A549 (cell line): ENCODE measurements at regions not wholly inside any gene's neighbourhood (a gene's known extent, or its start where the extent isn't known, plus 50 kb on each side); places are given as distances from the start of the nearest gene placed in this dataset.

Experiments used
- CHD2 ChIP-seq: fragments of 150-350 bp; IDR thresholded peaks from 2 replicates; pipeline ENCODE4 v1.6.1; 2014; ENCODE audit warnings: low read length; ENCODE audit not compliant: partially characterized antibody
- CTCF ChIP-seq: fragments of >200 bp; sonication (Bioruptor Twin); formaldehyde crosslinking; IDR thresholded peaks from 3 replicates; pipeline ENCODE4 v1.5.1; 2016
- HOXA7 ChIP-seq: fragments of 250-450 bp; sonication (Bioruptor Pico); IDR thresholded peaks from 2 replicates; pipeline ENCODE4 v1.5.0; 2020; ENCODE audit warnings: mild to moderate bottlenecking, moderate library complexity
- MYC ChIP-seq: IDR thresholded peaks from 2 replicates; pipeline ENCODE4 v1.6.1; 2012; ENCODE audit warnings: mild to moderate bottlenecking, inconsistent platforms, low read length, improper control_type of control experiment, borderline replicate concordance
- NPAS2 ChIP-seq: fragments of 250-450 bp; sonication (Bioruptor Pico); IDR thresholded peaks from 2 replicates; pipeline ENCODE4 v1.8.0; 2022; ENCODE audit warnings: mild to moderate bottlenecking, moderate library complexity, borderline replicate concordance
- POLR2A ChIP-seq: IDR thresholded peaks from 2 replicates; pipeline ENCODE4 v1.6.1; 2012; ENCODE audit warnings: mild to moderate bottlenecking, low read length
- RARB ChIP-seq: fragments of 250-450 bp; sonication (Bioruptor Pico); IDR thresholded peaks from 2 replicates; pipeline ENCODE4 v1.8.0; 2021; ENCODE audit warnings: mild to moderate bottlenecking, moderate library complexity
- RFX5 ChIP-seq: fragments of 450-650 bp; IDR thresholded peaks from 2 replicates; pipeline ENCODE4 v1.7.1; 2014; ENCODE audit warnings: antibody characterized with exemption, mild to moderate bottlenecking, moderate library complexity
- RNF2 ChIP-seq: fragments of 200-600 bp; sonication (generic); IDR thresholded peaks from 2 replicates; pipeline ENCODE4 v1.6.1; 2016; ENCODE audit warnings: low read depth, mild to moderate bottlenecking, antibody characterized with exemption, moderate library complexity, borderline replicate concordance
- SMC3 ChIP-seq: fragments of >200 bp; sonication (Bioruptor Twin); formaldehyde crosslinking; IDR thresholded peaks from 3 replicates; pipeline ENCODE4 v1.6.1; 2018; ENCODE audit warnings: inconsistent platforms
- USF2 ChIP-seq: fragments of 450-650 bp; IDR thresholded peaks from 2 replicates; pipeline ENCODE4 v1.6.1; 2014; ENCODE audit warnings: antibody characterized with exemption

- TF ChIP-seq RFX5 = no peak
- no peak for TF ChIP-seq CTCF
- TF ChIP-seq POLR2A = no peak
- no peak for TF ChIP-seq RARB (CRISPR knock-in tag)
- no peak for TF ChIP-seq USF2
- TF ChIP-seq HOXA7 (CRISPR knock-in tag) = no peak
- no peak for TF ChIP-seq NPAS2 (CRISPR knock-in tag)
- TF ChIP-seq CHD2 = no peak
- TF ChIP-seq SMC3 = no peak
- no peak for TF ChIP-seq MYC
- TF ChIP-seq RNF2 = no peak
These were observed 244.5 kb upstream of the TLL1 start for GRCh38 chr4:165628572-165628971.
